HG02943 (cell line): ENCODE measurements at regions not wholly inside any gene's neighbourhood (a gene's known extent, or its start where the extent isn't known, plus 50 kb on each side); places are given as distances from the start of the nearest gene placed in this dataset.

Experiments
- ATAC-seq: cut with Tn5 transposase; IDR thresholded peaks from one replicate; pipeline ENCODE4 v1.9.1; 2021; ENCODE audit warnings: mild to moderate bottlenecking, low read depth, moderate library complexity; ENCODE audit not compliant: unreplicated experiment

DNA sequence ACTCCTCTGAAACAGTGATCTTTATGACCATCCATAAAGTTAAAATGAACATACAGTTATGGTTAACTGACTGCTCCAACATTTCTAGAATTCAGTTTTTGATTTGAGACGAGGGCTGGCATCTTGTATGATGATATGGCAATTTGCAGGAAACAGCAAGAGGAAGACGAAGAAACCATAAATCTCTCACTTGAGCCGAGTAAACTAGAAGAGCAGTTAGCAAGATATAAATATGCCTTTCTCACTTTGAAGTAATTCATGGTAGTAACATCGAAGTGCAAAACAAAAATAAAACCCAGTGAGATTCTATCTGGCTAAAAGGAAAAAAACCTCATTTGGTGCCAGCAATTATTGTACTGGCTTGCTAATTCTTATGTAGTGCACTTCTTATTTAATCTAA is 139.0 kb upstream of the SPRY1 start:
- ATAC-seq = no peak

DNA sequence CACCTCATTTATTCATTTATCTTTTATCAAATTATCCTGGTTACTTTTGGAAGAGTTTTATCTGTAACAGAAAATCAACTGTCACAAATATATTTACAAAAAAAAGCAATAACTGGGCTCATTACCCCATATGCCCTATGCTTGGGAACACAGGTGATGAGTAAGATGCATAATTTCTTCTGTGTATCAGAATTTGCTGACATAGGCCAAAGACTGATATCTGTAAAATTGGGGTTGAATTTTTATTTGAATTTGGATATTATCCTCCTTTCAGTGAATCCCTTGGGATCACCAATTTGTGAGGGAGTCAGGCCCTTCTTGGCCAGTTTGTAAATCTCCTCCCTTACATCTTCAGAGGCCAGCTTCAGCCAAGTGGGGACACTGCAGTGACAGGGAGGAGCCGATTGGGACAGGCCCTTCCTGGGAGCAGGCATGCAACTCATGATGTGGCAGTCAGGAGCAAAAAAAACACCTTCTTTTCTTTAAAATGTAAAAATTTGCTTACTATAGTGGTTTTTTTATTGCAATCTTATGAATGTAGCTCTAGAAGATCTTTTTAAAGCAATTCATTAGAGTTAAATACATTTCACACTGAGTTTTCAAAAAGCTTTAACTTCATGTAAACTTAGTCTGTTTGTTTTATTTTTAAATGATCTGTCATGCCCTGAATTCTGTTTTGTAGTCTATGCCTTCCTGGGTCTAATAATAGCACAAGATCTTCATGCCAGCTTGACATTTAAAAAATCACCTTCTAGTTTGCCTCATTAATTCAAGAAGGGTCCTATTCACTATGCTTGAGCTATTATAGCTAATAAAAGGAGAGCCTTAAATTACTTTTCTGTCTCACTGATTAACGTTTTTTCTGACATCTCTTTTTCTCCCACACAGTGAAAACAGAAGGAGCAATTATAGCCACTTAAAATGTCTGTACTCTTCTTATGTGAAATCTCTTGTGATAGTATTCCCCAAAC is 136.6 kb upstream of the SPRY1 start:
- no peak for ATAC-seq

GRCh38 chr4:123260653-123261052 is 135.9 kb upstream of the SPRY1 start:
- ATAC-seq = no peak

GRCh38 chr4:123262080-123262479 is 134.5 kb upstream of the SPRY1 start:
- no peak for ATAC-seq

DNA sequence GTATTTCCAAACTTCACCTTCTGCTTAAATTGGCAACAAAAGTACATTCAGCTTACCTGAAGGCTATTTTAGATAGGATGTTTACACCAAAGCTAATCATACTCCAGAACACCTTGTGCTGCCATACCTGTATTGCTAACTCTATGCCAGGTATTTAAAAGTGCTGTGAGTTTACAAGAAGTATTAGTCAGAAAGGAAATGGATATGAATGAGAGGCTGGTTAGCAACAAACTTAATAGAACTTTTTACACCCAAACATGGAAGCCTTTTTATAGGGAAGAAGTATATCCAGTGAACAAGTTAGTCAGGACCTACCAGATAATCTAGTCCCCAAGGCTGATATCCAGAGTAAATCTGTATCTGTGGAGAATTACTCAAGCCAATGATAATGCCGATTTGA is 131.2 kb upstream of the SPRY1 start:
- ATAC-seq = no peak

- ATAC-seq = no peak
Measured at GRCh38 chr4:123266221-123266620, 130.4 kb upstream of the SPRY1 start.

DNA sequence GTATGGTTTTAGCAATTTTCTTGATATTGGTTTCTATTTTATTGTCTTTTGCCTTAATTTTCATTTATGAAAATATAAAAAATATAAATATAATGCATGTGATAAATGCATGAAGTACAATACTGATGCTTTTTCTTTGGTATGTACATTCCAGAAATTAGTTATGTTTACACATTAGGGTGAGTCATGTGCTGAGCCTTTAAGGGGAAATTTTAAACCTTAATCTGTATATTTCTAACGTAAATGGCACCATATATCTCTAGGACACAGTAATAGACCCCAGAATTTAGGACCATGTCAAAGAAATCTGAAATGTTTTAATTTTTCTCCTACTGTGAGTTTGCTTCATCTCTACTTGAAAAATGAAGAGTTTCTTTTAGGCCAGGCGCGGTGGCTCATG is 117.8 kb upstream of the SPRY1 start:
- ATAC-seq = no peak

DNA sequence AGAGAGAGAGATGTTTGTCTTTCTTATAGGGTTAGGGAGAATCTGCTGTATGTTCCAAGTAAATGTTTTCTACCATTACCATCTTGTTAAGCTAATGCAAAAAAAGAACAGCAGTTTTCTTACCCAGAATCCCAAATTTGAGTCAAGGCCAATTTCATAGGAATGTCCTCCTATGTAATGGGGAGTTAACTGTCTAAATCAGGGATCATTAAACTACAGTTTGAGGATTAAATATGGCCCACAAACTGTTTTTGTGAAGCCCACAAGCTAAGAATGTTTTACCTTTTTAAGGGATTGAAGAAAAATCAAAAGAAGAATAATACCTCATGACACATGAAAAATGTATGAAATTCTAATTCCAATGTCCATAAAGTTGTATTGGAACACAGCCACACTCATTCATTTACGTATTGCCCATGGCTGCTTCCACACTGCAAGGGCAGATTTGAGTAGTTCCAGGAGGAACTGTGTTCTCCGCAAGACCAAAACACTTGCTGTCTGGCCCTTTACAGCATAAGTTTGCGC is 113.2 kb upstream of the SPRY1 start:
- ATAC-seq = no peak

DNA sequence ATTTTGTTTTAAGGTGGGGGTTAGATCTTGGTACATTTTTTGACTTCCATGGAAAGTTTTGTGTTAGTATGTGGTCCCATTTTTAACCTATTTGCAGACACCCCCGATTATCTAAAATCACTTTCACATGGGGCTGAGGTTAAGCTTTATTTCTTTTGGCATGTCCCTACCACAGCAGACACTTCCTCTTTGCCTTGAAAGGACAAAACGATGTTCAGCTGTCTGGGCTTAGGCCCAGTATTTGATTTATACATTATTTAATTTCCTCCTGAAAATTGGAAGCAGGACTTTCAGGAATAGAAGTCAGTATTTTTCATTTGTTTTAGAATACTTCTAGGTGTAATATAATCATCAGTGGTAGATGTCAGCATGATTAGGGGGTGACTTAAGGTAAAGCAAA is 112.4 kb upstream of the SPRY1 start:
- no peak for ATAC-seq

- ATAC-seq = no peak
Measured at GRCh38 chr4:123286903-123287466, 109.6 kb upstream of the SPRY1 start.

- peak; percentile 86 for ATAC-seq
Measured at GRCh38 chr4:123288309-123289025, 108.1 kb upstream of the SPRY1 start.

GRCh38 chr4:123291329-123291728 is 105.3 kb upstream of the SPRY1 start:
- no peak for ATAC-seq

- ATAC-seq = no peak
Measured at GRCh38 chr4:123297836-123298235, 98.8 kb upstream of the SPRY1 start.

DNA sequence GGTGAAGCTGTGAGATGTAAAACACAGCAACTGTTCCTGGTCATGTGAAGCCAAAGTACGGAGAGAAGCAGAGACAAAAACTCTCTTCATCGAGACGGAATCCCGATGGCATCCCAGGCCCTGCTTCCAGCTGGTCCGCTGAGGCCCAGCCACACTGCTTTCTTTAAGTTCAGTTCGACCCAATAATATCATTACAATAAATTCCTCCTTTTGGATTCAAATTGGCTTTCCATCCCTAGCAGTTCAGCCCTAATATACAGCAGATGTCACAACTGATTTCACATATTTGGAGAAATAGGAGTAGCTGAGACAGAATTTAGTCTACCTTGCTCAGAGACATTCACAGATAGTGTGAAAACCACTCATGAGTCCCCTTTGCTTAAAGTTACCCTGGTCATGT is 98.3 kb upstream of the SPRY1 start:
- ATAC-seq = no peak

DNA sequence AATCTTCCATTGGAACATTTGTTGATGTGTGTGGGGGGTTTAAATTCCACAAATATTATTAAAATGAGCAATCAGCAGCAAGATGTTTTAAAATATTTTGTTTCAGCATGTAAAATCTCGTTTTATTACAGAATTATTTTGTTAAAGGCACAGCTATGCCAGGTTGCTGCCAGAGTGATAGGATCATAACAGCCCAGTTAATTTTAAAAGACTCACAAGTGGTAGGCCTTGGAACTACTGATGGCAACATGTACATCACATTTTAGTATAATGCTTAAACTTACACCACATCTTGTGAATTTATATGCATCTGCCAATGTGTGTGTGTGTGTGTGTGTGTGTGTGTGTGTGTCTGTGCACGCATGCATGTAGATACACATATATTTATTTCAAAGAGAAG is 97.8 kb upstream of the SPRY1 start:
- no peak for ATAC-seq

DNA sequence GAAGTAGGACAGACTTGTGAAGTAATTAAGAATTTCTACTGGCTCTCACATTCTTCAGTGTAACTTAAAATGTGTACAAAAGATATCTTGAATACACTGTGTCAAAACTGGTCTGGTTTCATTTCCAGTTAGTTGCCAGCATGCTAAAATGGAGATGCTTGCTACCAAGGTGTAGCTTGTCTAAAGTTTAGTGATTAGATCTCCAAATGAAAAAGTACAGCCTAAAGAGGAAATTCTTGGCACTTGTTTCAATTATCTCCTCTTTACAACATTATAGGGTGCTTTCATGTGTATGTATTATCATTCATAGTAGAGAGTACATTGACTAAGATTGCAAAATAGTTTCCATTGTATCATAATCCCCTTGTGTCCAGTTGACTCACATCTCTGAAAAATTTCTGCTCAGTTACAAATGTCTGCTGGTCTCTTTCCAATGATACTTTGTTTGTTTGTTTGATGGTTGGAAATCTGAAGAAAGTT is 97.3 kb upstream of the SPRY1 start:
- no peak for ATAC-seq

DNA sequence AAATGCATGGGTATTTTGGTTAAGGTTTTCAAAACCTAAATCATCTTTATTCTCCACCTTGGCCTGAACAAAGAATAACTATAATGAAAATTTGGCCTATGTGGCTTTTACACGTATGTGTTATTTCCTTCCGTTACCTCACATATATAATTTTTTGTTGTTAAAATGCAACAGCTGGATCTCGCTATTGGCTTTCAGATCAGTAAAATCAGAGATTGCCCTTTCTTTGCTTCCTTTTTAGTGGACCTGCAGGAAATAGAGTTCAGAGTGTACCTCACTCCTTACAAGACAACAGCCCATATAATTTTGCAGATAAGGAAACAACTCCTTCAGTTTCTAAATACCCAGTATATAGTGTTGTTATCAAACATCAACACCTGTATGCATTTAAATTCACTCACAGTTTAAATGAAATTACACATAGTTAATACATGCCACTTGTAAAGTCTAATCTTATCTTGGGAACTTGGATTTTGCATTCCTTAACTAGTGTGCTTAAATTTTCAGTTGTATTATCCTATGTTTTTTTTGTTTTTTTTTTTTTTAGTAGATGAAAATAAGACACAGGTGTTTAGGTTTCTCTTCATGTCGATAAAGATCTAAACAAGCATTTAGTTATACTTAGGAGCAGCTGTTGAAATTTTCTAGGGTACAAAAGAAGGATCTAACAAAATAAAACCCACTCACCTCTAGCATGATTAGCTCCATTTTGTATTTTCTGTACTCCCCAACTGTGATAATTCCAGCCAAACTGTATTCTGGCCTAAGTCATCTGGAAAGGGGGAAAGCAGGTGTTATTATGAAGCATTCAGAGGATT is 96.2 kb upstream of the SPRY1 start:
- ATAC-seq = no peak

DNA sequence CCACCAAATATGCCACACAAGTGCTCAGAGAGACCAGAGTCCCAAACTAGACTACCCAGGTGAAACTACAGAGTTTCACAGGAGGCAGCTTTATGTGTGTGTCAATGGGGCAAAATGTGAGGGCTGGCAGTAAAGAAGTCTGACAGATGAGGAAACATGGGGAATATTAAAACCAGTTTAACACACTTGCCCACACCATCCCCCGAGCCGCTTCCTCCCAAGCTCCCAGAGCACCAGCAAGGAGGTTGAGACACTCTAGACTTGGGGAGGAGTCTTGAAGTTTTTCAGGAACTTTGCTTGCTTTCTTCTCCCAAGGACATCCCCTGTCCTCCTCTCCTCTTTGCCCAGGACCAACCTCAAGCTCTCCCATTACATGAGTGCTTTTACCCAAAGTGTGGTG is 94.7 kb upstream of the SPRY1 start:
- ATAC-seq = no peak

GRCh38 chr4:123304151-123304964 is 92.2 kb upstream of the SPRY1 start:
- ATAC-seq = peak; percentile 82
